NB4 (cell line): ENCODE measurements at regions not wholly inside any gene's neighbourhood (a gene's known extent, or its start where the extent isn't known, plus 50 kb on each side); places are given as distances from the start of the nearest gene placed in this dataset.

ENCODE experiments used
- MYC ChIP-seq: IDR thresholded peaks from 2 replicates; pipeline ENCODE4 v1.6.1; 2011; ENCODE audit warnings: low read depth, low read length
- TF ChIP-seq, protein P1 (sequence below): IDR thresholded peaks from one replicate; pipeline ENCODE4 v1.5.1; 2012; ENCODE audit warnings: low read depth, low read length
- TF ChIP-seq, protein P2 (sequence below): IDR thresholded peaks from 2 replicates; pipeline ENCODE4 v1.6.1; 2011; ENCODE audit warnings: low read depth, low read length

DNA sequence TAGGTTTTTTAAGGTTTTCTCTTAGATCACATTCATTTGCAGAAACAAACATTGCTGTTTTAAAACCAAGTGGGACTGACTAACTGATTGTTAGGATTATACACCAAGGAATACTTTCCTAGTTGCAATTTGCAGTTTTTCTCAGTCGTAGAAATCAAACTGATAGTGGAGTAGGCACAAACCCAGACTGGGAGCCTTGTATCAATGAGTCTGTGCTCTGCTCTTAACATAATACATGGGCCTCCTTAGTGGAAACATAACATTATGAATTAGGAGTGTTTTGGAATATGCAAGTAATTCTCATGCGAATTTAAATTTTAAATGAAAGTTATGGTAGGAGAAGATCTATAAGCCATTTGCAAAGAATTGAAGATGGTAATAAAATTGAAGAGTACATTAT is 223.5 kb downstream of the CLCN4 start:
- TF ChIP-seq, protein P1, sequence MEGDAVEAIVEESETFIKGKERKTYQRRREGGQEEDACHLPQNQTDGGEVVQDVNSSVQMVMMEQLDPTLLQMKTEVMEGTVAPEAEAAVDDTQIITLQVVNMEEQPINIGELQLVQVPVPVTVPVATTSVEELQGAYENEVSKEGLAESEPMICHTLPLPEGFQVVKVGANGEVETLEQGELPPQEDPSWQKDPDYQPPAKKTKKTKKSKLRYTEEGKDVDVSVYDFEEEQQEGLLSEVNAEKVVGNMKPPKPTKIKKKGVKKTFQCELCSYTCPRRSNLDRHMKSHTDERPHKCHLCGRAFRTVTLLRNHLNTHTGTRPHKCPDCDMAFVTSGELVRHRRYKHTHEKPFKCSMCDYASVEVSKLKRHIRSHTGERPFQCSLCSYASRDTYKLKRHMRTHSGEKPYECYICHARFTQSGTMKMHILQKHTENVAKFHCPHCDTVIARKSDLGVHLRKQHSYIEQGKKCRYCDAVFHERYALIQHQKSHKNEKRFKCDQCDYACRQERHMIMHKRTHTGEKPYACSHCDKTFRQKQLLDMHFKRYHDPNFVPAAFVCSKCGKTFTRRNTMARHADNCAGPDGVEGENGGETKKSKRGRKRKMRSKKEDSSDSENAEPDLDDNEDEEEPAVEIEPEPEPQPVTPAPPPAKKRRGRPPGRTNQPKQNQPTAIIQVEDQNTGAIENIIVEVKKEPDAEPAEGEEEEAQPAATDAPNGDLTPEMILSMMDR: no peak
- TF ChIP-seq MYC: no peak
- TF ChIP-seq, protein P2, sequence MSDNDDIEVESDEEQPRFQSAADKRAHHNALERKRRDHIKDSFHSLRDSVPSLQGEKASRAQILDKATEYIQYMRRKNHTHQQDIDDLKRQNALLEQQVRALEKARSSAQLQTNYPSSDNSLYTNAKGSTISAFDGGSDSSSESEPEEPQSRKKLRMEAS: no peak
